ENCODE measurements at regions not wholly inside any gene's neighbourhood (a gene's known extent, or its start where the extent isn't known, plus 50 kb on each side); places are given as distances from the start of the nearest gene placed in this dataset.

DNA sequence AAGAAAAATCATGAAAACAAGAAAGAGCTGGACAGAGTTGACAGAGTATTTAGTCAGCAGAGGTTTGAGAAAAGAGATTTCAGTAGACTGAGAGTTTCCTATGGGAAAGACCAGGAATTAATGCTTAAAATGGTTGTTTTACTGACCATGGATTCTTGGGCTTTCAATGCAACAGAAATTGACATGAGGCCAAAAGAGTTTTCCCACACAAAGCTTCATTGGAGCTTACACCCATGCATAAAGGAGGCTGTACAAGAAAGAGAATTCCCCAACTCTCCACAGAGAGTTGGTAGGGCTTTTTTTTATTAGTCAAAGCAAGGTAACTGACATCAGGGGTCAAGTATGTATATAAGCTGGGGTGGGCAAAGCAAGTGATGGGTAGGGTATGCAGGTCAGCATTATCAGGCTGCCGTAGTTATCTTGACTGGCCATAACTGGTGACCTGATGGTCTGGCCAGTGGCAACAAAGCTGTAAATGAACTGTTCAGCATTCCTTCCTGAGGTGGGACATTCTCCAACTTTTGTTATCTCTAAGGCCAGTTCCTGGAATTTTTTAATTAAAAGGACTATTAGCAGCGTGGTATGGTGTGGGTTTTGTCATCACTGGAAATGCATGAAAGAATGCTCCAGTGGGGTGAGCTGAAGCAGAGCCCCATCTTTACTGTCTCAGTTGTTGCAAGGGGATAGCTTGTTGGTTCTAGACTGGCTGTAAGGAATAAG, 117.0 kb downstream of the ADAM29 start:
- CTCF ChIA-PET, result interaction anchor here (0.6 kb wide), 1 partner anchor 390 kb away, joined by 4 read pairs; no protein-coding TSS in a partner anchor
- Histone ChIP-seq H3K4me3 (ENCODE audit: low read depth, low read length) (no peak overlapping the region), H3K36me3 (ENCODE audit: control insufficient read depth in 2 of 2, insufficient read depth in 1 of 2, low read length in 2 of 2) (no peaks in the 10 kb centered on the region), H3K9me3 (ENCODE audit: control insufficient read depth, insufficient read depth, low read depth, low read length) (no peaks in the 10 kb centered on the region), H3K27ac (ENCODE audit: extremely low read depth, low read depth, low read length) (no peak overlapping the region), H3K4me1 (ENCODE audit: control insufficient read depth, insufficient read depth, low read length) (no peaks in the 10 kb centered on the region)
- TF ChIP-seq ZBTB1 (tag by site-specific recombination; IDR thresholded peaks at IDR 0.05), result no peak
- no peak for TF ChIP-seq ZNF571 (tag by site-specific recombination; IDR thresholded peaks at IDR 0.05)
- TF ChIP-seq YY2 (tag by site-specific recombination; IDR thresholded peaks at IDR 0.05), result no peak
- no peak for TF ChIP-seq ZBTB17 (tag by site-specific recombination; IDR thresholded peaks at IDR 0.05)
- TF ChIP-seq, protein P1, sequence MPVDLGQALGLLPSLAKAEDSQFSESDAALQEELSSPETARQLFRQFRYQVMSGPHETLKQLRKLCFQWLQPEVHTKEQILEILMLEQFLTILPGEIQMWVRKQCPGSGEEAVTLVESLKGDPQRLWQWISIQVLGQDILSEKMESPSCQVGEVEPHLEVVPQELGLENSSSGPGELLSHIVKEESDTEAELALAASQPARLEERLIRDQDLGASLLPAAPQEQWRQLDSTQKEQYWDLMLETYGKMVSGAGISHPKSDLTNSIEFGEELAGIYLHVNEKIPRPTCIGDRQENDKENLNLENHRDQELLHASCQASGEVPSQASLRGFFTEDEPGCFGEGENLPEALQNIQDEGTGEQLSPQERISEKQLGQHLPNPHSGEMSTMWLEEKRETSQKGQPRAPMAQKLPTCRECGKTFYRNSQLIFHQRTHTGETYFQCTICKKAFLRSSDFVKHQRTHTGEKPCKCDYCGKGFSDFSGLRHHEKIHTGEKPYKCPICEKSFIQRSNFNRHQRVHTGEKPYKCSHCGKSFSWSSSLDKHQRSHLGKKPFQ (tag by site-specific recombination; IDR thresholded peaks at IDR 0.05), result no peak
- no peak for TF ChIP-seq ZNF558 (tag by site-specific recombination; IDR thresholded peaks at IDR 0.05)
- no peak for TF ChIP-seq ZNF366 (tag by site-specific recombination; conservative IDR thresholded peaks at IDR 0.05)
- TF ChIP-seq, protein P2, sequence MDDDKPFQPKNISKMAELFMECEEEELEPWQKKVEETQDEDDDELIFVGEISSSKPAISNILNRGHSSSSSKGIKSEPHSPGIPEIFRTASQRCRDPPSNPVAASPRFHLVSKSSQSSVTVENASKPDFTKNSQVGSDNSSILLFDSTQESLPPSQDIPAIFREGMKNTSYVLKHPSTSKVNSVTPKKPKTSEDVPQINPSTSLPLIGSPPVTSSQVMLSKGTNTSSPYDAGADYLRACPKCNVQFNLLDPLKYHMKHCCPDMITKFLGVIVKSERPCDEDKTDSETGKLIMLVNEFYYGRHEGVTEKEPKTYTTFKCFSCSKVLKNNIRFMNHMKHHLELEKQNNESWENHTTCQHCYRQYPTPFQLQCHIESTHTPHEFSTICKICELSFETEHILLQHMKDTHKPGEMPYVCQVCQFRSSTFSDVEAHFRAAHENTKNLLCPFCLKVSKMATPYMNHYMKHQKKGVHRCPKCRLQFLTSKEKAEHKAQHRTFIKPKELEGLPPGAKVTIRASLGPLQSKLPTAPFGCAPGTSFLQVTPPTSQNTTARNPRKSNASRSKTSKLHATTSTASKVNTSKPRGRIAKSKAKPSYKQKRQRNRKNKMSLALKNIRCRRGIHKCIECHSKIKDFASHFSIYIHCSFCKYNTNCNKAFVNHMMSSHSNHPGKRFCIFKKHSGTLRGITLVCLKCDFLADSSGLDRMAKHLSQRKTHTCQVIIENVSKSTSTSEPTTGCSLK (tag by site-specific recombination; IDR thresholded peaks at IDR 0.05), result no peak
- TF ChIP-seq ZNF148 (tag by site-specific recombination; IDR thresholded peaks at IDR 0.05; ENCODE audit: borderline replicate concordance), result no peak
- no peak for TF ChIP-seq ZNF394 (tag by site-specific recombination; IDR thresholded peaks at IDR 0.05; ENCODE audit: borderline replicate concordance)
- no peak for TF ChIP-seq GLIS1 (tag by site-specific recombination; IDR thresholded peaks at IDR 0.05)
- no peak for TF ChIP-seq ZNF623 (tag by site-specific recombination; IDR thresholded peaks at IDR 0.05)
- no peak for TF ChIP-seq ZNF76 (tag by site-specific recombination; IDR thresholded peaks at IDR 0.05; ENCODE audit: borderline replicate concordance, low read depth)
- no peak for TF ChIP-seq ZEB2 (tag by site-specific recombination; IDR thresholded peaks at IDR 0.05)
- no peak for TF ChIP-seq ZNF747 (tag by site-specific recombination; IDR thresholded peaks at IDR 0.05)
- no peak for TF ChIP-seq ZNF112 (tag by site-specific recombination; IDR thresholded peaks at IDR 0.05)
- TF ChIP-seq, protein P3, sequence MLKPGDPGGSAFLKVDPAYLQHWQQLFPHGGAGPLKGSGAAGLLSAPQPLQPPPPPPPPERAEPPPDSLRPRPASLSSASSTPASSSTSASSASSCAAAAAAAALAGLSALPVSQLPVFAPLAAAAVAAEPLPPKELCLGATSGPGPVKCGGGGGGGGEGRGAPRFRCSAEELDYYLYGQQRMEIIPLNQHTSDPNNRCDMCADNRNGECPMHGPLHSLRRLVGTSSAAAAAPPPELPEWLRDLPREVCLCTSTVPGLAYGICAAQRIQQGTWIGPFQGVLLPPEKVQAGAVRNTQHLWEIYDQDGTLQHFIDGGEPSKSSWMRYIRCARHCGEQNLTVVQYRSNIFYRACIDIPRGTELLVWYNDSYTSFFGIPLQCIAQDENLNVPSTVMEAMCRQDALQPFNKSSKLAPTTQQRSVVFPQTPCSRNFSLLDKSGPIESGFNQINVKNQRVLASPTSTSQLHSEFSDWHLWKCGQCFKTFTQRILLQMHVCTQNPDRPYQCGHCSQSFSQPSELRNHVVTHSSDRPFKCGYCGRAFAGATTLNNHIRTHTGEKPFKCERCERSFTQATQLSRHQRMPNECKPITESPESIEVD (tag by site-specific recombination; IDR thresholded peaks at IDR 0.05), result no peak
- no peak for TF ChIP-seq ZBTB20 (tag by site-specific recombination; IDR thresholded peaks at IDR 0.05)
- TF ChIP-seq MZF1 (tag by site-specific recombination; IDR thresholded peaks at IDR 0.05; ENCODE audit: borderline replicate concordance), result no peak
- POLR2A ChIA-PET, result interaction anchor here (0.6 kb wide), 1 partner anchor 448 kb away, joined by 3 read pairs; no protein-coding TSS in a partner anchor

Data from HEK293 (cell line).